ENCODE measurements at regions not wholly inside any gene's neighbourhood (a gene's known extent, or its start where the extent isn't known, plus 50 kb on each side); places are given as distances from the start of the nearest gene placed in this dataset.
"Not testable (repeated sequence)": the region's sequence is repeated elsewhere in the genome, so short reads cannot be mapped to it uniquely, and the experiment has no call there.

DNA sequence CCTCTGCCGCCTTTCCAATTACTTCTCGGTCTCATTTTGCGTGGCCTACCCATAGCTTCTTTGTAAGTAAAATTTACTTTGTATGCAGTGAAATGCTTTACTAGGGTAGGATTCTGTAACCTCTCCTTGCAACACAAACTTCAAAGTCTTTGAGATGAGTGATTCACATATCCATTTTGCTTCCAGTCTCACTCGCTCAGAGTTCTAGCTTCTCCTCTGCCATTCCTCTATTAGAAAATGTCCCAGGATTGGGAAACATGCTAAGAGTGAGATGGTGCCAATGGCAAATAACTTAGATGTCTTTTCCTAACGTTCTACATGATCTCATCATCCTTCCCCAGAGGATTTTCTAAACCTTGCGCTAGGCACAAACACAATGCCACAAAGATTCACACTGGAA lies 270.5 kb upstream of the SLC30A5 start:
- no peak for DNase-seq

DNA sequence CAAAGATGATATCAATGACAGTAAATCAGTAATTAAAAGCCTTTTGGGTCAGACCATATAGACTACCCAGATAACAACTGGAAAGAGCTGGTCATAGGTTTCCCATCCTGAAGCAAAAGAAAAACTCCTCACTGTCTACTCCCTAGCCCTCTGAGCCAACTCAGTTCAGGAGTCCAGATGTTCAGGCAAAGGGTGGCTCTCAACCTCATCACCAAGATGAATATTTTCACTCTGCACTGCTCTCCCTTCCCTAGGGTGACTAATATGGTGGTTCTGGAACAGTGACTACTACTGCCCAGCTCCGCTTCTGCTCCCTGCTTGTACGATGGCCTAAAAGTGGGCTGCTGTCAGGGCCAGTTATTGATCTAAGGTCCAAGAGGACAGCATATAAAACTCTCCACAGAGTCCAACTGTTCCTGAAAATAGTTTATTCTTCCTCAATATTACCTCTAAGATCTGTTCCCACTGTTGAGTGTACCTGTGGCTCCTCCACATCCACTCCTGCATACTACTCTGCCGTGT lies 263.4 kb upstream of the SLC30A5 start:
- DNase-seq = no peak

DNA sequence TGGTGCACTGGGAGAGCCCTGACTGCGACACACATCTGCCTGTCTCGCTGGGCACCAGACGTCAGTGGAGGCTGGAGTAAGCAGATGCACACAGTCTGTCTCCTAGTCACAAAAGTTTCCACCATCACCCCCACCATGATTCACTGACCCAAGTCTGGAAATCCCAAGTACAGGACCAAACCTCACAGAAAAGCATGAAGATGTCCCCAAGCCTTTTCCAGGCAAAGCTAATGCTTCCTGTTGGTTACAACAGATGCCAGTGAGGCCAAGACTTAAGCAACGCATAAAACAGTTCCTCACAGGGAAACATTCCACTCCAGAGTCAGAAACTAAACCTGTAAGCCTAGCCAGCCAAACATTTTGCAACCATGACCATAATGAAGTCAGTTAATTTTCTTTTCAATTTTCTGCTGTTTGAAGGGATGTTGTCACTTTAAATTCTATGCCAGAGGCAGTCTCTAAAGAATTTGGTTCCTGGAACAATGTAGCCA lies 259.3 kb upstream of the SLC30A5 start:
- DNase-seq = no peak

DNA sequence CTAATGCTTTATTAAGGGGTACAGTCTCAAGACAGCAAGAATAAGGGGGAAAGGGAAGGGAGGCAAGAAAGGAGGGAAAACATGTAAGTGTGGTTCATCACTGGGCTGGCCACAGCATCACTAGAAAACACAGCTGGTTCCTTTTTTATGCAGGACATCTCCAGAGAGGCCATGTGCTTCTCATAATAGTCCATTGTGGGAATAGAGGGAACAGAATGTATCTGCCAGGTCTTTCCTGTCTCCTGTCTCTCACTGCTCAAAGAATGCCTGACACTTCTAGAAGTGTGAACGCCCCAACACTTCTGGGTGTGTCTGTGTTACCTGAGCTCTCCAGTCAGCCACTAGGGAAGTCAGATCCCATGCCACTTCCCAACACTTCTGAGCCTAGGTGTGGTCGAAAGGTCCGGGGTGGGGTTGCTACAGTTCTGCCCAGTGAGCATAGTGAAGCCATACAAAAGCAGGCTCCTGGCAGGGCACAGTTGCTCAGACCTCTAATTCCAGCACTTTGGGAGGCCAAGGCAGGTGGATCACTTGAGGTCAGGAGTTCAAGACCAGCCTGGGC lies 255.6 kb upstream of the SLC30A5 start:
- no peak for DNase-seq

DNA sequence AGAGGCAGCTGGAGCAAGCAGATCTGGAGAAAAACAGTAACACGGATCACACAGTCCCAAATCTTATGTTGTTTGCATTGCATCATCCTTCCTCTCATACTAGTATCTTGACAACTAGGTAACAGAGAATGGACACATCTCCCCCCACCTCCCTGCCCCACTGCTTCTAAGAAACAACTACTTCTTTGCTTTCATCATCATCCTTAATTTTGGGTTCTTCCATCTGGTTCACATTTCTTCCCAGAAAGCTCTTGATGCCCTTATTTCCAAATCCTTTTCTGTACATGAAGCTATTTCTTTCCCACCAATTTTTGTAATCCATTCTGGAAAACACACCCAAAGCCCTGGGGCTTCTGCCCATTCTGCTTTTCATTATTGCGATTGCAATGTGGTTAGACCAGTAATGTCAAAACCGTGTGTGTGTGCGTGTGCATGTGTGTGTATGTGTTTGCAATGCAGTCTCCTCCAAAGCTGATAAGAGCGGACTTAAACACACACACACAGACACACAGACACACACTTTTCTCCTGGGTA lies 254.7 kb upstream of the SLC30A5 start:
- DNase-seq = no peak

DNA sequence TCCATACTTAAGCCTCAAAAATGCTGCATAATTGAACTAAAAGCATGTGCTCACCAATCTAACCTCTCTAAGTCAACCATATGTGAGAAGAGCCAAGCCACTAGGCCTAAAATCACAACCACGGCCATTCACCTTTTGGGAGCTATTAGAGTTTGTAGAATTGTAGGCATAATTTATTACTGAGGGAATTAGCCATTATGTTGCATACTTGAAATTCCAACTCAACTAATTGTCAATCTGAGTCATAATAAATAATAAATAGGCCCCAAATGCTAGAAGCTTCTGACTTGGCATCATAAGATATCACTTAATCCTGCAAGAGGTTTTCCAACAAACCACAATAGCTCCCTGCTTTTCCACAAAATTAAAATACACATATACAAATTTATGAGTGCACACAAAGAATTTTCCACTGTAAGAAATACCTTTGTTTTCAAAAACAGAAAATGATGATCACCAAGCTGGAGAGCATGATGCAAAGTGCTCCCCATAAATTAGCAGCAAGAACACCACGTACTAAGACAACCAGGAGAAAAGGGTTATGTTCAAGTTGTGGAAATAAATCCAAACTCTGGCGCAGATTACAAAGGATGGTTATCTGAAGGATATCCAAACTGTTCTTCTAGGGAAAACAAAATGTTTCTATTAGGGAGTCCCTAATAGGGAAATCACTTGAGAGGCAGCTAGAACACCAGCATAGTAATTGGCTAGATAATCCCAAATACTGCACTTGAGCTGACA lies 250.0 kb upstream of the SLC30A5 start:
- DNase-seq = no peak

- no peak for DNase-seq
Measured at GRCh38 chr5:68845131-68845530, 248.7 kb upstream of the SLC30A5 start.

- no peak for DNase-seq
Measured at GRCh38 chr5:68846828-68847227, 247.0 kb upstream of the SLC30A5 start.

- no peak for DNase-seq
Measured at GRCh38 chr5:68848091-68848490, 245.7 kb upstream of the SLC30A5 start.

DNA sequence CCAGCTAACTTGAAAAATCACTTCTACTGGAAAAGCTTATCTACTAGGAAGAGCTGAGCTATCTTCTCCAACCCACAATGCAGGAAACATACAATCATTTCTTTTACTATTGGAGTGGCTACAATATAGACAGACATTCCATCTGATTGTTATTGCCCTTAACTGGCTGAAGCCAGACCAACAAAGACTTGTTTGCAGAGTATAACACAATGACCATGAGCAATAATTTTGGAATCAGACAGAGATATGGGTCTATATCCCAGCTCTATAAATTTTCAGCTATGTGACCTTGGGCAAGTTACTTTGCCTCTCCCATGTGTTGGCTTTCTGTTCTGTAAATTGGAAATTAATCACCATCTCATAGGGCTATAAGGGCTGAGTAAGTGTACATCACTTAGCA lies 244.7 kb upstream of the SLC30A5 start:
- DNase-seq = no peak

GRCh38 chr5:68849906-68850305 lies 243.9 kb upstream of the SLC30A5 start:
- no peak for DNase-seq

- no peak for DNase-seq
Measured at GRCh38 chr5:68861099-68861498, 232.7 kb upstream of the SLC30A5 start.

DNA sequence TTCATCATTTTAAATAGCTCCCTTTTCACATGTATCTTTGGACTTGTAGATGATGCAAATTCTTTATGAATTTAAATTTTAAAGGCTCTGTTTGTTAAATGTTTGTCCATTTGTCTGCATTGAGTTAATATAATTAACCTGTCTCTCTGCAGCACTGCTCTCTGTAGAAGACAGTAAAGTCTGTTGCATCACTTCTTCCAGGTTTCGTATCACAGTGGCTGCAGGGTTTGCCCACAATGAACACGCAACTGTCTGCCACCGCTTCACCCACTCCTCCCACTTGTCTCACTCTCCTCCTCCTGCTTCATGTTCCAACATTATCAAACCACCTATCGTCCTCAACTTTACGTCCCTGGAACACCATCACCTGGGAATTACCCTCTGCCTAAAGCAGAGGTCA lies 231.3 kb upstream of the SLC30A5 start:
- no peak for DNase-seq

GRCh38 chr5:68865192-68865591 lies 228.6 kb upstream of the SLC30A5 start:
- not testable (repeated sequence) for DNase-seq

- DNase-seq = no peak
Measured at GRCh38 chr5:68872088-68872839, 221.6 kb upstream of the SLC30A5 start.

DNA sequence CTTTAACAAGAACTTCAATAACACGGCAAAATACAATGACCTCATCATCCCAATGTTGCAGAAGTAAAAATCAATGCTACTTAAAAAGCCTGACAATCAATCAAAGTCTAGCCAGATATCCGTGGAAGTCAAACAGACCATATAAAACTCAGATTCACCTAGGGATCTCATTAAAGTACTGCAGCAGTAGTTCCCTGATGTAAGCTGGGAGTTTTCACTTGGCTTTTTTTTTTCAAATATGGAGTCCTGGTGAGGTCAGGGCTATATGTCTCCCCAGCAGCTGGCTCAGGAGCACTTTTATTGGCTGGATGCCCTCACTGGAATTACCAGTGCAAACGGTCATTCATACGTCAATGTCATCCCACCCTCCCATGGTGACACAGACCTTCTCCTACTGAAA lies 220.6 kb upstream of the SLC30A5 start:
- DNase-seq = no peak

- DNase-seq = no peak
Measured at GRCh38 chr5:68875351-68875750, 218.5 kb upstream of the SLC30A5 start.

GRCh38 chr5:68883436-68883835 lies 210.4 kb upstream of the SLC30A5 start:
- DNase-seq = no peak

DNA sequence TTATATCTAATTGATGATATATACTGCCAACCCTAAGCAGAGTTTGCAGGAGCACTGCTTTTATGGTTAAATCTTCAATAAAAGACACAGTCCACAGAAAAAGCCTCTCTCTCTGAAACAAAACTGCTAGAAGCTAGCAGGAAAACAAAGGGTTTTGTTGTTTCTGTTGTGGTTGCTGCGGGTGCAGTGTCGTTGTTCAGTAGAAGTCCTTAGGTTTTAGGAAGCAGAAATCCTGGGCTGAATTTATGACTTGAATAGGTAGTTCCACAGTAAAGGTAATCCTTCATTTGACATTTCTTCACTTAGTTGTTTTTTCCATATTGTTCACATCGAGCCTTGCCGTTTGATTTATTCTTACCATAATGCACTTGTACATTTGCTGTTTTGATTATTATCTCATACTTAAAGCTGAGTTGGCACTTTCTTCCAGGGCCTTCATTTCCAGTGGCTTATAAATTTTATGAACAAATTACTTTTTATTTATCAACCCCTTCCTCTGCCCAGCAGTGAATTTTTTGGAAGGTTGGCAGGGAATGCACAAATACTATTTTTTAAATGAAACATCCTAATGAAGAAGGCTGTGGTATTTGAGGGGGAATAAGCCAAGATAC lies 209.6 kb upstream of the SLC30A5 start:
- no peak for DNase-seq

- no peak for DNase-seq
Measured at GRCh38 chr5:68884883-68885282, 208.9 kb upstream of the SLC30A5 start.

- no peak for DNase-seq
Measured at GRCh38 chr5:68886814-68887213, 207.0 kb upstream of the SLC30A5 start.

- no peak for DNase-seq
Measured at GRCh38 chr5:68891718-68892117, 202.1 kb upstream of the SLC30A5 start.

DNA sequence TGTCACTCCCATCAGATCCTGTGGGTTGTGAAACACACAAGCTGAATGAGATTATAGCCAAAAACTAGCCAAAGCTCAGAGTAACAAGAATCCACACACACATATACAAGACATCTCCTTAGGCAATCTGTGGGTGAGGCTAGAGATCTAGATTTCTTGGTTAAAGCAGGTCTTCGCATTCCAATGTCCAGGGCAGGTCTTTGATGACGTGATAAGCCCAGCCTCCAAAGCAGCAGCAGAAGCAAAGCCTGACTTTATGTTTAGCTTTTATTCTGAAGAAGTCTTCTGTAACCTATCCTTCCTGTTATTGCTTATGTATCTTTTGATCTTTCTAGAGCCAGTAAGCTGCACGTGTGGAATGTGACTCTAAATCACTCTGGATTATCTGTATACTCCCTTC lies 199.1 kb upstream of the SLC30A5 start:
- DNase-seq = no peak

Data from activated CD4-positive, CD25-positive, alpha-beta regulatory T cell treated with anti-CD3 and anti-CD28 coated beads, Interleukin-2, amount 50 U/mL, for 72 hours (primary cell).